GM21717 (cell line): ENCODE measurements at regions not wholly inside any gene's neighbourhood (a gene's known extent, or its start where the extent isn't known, plus 50 kb on each side); places are given as distances from the start of the nearest gene placed in this dataset.
A peak's percentile ranks its signal among the peaks of the same experiment; 100 is the strongest.
"Not testable (repeated sequence)": the region's sequence is repeated elsewhere in the genome, so short reads cannot be mapped to it uniquely, and the experiment has no call there.

ENCODE experiments used
- ATAC-seq: cut with Tn5 transposase; IDR thresholded peaks from one replicate; pipeline ENCODE4 v1.9.1; 2021; ENCODE audit warnings: mild to moderate bottlenecking, moderate library complexity; ENCODE audit not compliant: unreplicated experiment

- ATAC-seq = no peak
Measured at GRCh38 chr17:64785011-64785421, 122.9 kb upstream of the SMURF2 start.

- ATAC-seq = no peak
Measured at GRCh38 chr17:64784353-64785010, 122.4 kb upstream of the SMURF2 start.

- no peak for ATAC-seq
Measured at GRCh38 chr17:64783556-64784352, 121.6 kb upstream of the SMURF2 start.

- ATAC-seq = no peak
Measured at GRCh38 chr17:64783031-64783461, 120.9 kb upstream of the SMURF2 start.

- no peak for ATAC-seq
Measured at GRCh38 chr17:64781810-64782555, 119.9 kb upstream of the SMURF2 start.

- no peak for ATAC-seq
Measured at GRCh38 chr17:64781014-64781756, 119.1 kb upstream of the SMURF2 start.

GRCh38 chr17:64780096-64781013 lies 118.2 kb upstream of the SMURF2 start:
- no peak for ATAC-seq

- no peak for ATAC-seq
Measured at GRCh38 chr17:64779376-64780095, 117.4 kb upstream of the SMURF2 start.

GRCh38 chr17:64779098-64779375 lies 116.9 kb upstream of the SMURF2 start:
- ATAC-seq = not testable (repeated sequence)

GRCh38 chr17:64778240-64779097 lies 116.4 kb upstream of the SMURF2 start:
- no peak for ATAC-seq

GRCh38 chr17:64777415-64778239 lies 115.5 kb upstream of the SMURF2 start:
- no peak for ATAC-seq

GRCh38 chr17:64776720-64777414 lies 114.8 kb upstream of the SMURF2 start:
- ATAC-seq = peak; percentile 71

GRCh38 chr17:64775701-64776570 lies 113.8 kb upstream of the SMURF2 start:
- ATAC-seq = no peak

- ATAC-seq = no peak
Measured at GRCh38 chr17:64774888-64775540, 112.9 kb upstream of the SMURF2 start.
